ENCODE measurements at regions not wholly inside any gene's neighbourhood (a gene's known extent, or its start where the extent isn't known, plus 50 kb on each side); places are given as distances from the start of the nearest gene placed in this dataset.

DNA sequence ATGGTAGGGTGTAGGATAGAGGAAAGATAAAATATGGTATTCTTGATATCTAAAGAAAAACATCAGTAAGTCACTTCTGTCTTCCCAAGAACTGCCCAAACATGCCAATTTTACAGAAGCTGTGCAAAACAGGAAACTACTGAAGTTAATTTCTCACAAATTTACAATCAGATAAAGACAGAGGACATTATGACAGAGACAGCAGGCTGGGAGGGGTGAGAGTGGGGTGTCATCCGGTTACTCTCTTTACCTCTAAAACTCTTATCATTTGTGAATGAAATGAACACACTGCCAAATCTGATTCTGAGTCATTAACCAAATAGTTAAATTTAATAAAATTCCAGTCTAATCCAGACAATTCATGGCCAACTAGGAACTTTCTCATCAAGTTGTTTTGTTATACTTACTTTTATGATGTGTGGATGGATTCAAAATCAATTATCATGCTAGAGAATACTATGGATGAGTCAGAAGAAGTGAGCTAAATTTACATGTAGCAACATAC is 323.2 kb upstream of the MEX3C start:
- Histone ChIP-seq H3K4me1 (no peaks in the 10 kb centered on the region), H2AFZ (no peak overlapping the region), H3K9ac (no peak overlapping the region), H3K4me2 (ENCODE audit: low read length) (no peak overlapping the region), H3K4me3 (ENCODE audit: low read depth, low read length) (no peak overlapping the region), H3K9me3 (ENCODE audit: control insufficient read depth, low read length) (no peaks in the 10 kb centered on the region), H3K27me3 (ENCODE audit: control insufficient read depth, insufficient read depth, low read length) (no peaks in the 10 kb centered on the region), H3K27ac (no peak overlapping the region), H3K79me2 (no peaks in the 10 kb centered on the region), H3K36me3 (ENCODE audit: control insufficient read depth, insufficient read depth, low read length) (no peaks in the 10 kb centered on the region)
- TF ChIP-seq CTCF (IDR thresholded peaks at IDR 0.05) = no peak

- Histone ChIP-seq H3K27me3 (ENCODE audit: control insufficient read depth, insufficient read depth, low read length) (no peaks in the 10 kb centered on the region), H3K27ac (no peak overlapping the region), H3K4me2 (ENCODE audit: low read length) (no peak overlapping the region), H3K79me2 (no peaks in the 10 kb centered on the region), H3K4me1 (no peaks in the 10 kb centered on the region), H3K36me3 (ENCODE audit: control insufficient read depth, insufficient read depth, low read length) (no peaks in the 10 kb centered on the region), H3K9ac (no peak overlapping the region), H3K4me3 (ENCODE audit: low read depth, low read length) (no peak overlapping the region), H2AFZ (no peak overlapping the region), H3K9me3 (ENCODE audit: control insufficient read depth, low read length) (no peaks in the 10 kb centered on the region)
- TF ChIP-seq CTCF (IDR thresholded peaks at IDR 0.05) = no peak
These were observed 324.9 kb upstream of the MEX3C start for GRCh38 chr18:51522338-51522737.

DNA sequence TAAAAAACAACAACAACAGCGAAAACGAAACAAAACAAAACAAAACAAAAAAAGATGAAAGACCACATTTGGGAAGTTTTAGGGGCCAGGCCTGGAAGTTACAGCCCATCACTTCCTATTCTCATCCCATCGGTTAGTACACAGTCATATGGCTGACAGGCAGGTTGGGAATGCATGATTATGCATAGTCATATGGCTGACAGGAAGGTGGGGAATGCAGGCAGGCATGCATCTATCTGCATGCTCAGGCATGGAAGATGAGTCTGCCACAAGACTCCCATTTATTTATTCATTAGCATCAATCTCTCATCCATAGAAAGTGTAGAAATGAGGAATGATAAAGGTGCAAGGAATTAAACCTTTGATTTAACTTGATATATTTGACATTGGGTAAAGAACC is 325.3 kb upstream of the MEX3C start:
- no peak overlapping the region for H3K4me2 ChIP-seq (ENCODE audit: low read length)
- no peaks in the 10 kb centered on the region for H3K9me3 ChIP-seq (ENCODE audit: control insufficient read depth, low read length)
- no peaks in the 10 kb centered on the region for H3K79me2 ChIP-seq
- H3K4me1 ChIP-seq = no peaks in the 10 kb centered on the region
- no peak for TF ChIP-seq CTCF (IDR thresholded peaks at IDR 0.05)
- H2AFZ ChIP-seq = no peak overlapping the region
- H3K4me3 ChIP-seq (ENCODE audit: low read depth, low read length) = no peak overlapping the region
- H3K9ac ChIP-seq = no peak overlapping the region
- H3K27ac ChIP-seq = no peak overlapping the region
- H3K36me3 ChIP-seq (ENCODE audit: control insufficient read depth, insufficient read depth, low read length) = no peaks in the 10 kb centered on the region
- no peaks in the 10 kb centered on the region for H3K27me3 ChIP-seq (ENCODE audit: control insufficient read depth, insufficient read depth, low read length)

GRCh38 chr18:51523671-51524070 is 326.2 kb upstream of the MEX3C start:
- Histone ChIP-seq H3K27ac (no peak overlapping the region), H3K27me3 (ENCODE audit: control insufficient read depth, insufficient read depth, low read length) (no peaks in the 10 kb centered on the region), H3K4me1 (no peaks in the 10 kb centered on the region), H3K4me2 (ENCODE audit: low read length) (no peak overlapping the region), H2AFZ (no peak overlapping the region), H3K4me3 (ENCODE audit: low read depth, low read length) (no peak overlapping the region), H3K79me2 (no peaks in the 10 kb centered on the region), H3K9me3 (ENCODE audit: control insufficient read depth, low read length) (no peaks in the 10 kb centered on the region), H3K9ac (no peak overlapping the region), H3K36me3 (ENCODE audit: control insufficient read depth, insufficient read depth, low read length) (no peaks in the 10 kb centered on the region)
- TF ChIP-seq CTCF (IDR thresholded peaks at IDR 0.05) = no peak

- Histone ChIP-seq H3K9me3 (ENCODE audit: control insufficient read depth, low read length) (no peaks in the 10 kb centered on the region), H3K36me3 (ENCODE audit: control insufficient read depth, insufficient read depth, low read length) (no peaks in the 10 kb centered on the region), H3K27ac (no peak overlapping the region), H3K79me2 (no peaks in the 10 kb centered on the region), H3K4me2 (ENCODE audit: low read length) (no peak overlapping the region), H3K27me3 (ENCODE audit: control insufficient read depth, insufficient read depth, low read length) (no peaks in the 10 kb centered on the region), H2AFZ (no peak overlapping the region), H3K9ac (no peak overlapping the region), H3K4me1 (no peaks in the 10 kb centered on the region), H3K4me3 (ENCODE audit: low read depth, low read length) (no peak overlapping the region)
- no peak for TF ChIP-seq CTCF (IDR thresholded peaks at IDR 0.05)
These were observed 328.2 kb upstream of the MEX3C start for GRCh38 chr18:51525453-51526225.

Measured in parathyroid adenoma (tissue), 2 donors.